Astrocyte of the spinal cord (primary cell): ENCODE measurements at regions not wholly inside any gene's neighbourhood (a gene's known extent, or its start where the extent isn't known, plus 50 kb on each side); places are given as distances from the start of the nearest gene placed in this dataset.
"Not testable (repeated sequence)": the region's sequence is repeated elsewhere in the genome, so short reads cannot be mapped to it uniquely, and the experiment has no call there.

Source experiments
- DNase-seq: peaks from one replicate; pipeline ENCODE4 v3.0.0; 2011; ENCODE audit warnings: low read depth, low spot score
- H3K4me3 ChIP-seq: 2 replicates; pipeline ENCODE4 v1.5.1; 2011; ENCODE audit warnings: low read depth, mild to moderate bottlenecking, low read length, moderate library complexity
- in situ Hi-C: cut with HindIII; loops from 2 replicates; pipeline ENCODE4 v1.10.0; 2017; ENCODE audit warnings: low sequenced_read_pairs
- TF ChIP-seq, protein P1 (sequence below): IDR thresholded peaks from 2 replicates; pipeline ENCODE4 v1.5.1; 2012; ENCODE audit warnings: low read depth, mild to moderate bottlenecking, low read length, inconsistent platforms

DNA sequence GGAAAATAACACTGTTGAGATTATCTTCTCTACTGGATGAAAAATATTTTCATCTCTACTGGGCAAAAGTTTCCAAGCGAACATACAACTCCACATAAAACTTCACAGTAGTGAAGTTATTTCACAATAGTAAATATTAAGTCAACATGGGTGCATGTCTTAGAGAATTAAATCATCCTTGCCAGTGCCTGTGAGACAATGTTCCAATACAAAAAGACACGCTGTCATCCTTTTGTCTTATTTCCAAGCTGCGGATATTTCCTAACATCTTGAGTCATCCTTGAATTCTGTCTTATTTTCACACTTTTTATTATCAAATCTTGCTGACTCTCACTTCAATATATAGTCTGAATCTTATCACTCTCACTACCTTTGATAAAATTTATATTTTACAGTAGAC, 142.9 kb upstream of the KITLG start:
- no peak overlapping the region for H3K4me3 ChIP-seq
- TF ChIP-seq, protein P1, sequence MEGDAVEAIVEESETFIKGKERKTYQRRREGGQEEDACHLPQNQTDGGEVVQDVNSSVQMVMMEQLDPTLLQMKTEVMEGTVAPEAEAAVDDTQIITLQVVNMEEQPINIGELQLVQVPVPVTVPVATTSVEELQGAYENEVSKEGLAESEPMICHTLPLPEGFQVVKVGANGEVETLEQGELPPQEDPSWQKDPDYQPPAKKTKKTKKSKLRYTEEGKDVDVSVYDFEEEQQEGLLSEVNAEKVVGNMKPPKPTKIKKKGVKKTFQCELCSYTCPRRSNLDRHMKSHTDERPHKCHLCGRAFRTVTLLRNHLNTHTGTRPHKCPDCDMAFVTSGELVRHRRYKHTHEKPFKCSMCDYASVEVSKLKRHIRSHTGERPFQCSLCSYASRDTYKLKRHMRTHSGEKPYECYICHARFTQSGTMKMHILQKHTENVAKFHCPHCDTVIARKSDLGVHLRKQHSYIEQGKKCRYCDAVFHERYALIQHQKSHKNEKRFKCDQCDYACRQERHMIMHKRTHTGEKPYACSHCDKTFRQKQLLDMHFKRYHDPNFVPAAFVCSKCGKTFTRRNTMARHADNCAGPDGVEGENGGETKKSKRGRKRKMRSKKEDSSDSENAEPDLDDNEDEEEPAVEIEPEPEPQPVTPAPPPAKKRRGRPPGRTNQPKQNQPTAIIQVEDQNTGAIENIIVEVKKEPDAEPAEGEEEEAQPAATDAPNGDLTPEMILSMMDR: no peak
- peak; percentile 7 for DNase-seq
- in situ Hi-C loops: no loop called here

DNA sequence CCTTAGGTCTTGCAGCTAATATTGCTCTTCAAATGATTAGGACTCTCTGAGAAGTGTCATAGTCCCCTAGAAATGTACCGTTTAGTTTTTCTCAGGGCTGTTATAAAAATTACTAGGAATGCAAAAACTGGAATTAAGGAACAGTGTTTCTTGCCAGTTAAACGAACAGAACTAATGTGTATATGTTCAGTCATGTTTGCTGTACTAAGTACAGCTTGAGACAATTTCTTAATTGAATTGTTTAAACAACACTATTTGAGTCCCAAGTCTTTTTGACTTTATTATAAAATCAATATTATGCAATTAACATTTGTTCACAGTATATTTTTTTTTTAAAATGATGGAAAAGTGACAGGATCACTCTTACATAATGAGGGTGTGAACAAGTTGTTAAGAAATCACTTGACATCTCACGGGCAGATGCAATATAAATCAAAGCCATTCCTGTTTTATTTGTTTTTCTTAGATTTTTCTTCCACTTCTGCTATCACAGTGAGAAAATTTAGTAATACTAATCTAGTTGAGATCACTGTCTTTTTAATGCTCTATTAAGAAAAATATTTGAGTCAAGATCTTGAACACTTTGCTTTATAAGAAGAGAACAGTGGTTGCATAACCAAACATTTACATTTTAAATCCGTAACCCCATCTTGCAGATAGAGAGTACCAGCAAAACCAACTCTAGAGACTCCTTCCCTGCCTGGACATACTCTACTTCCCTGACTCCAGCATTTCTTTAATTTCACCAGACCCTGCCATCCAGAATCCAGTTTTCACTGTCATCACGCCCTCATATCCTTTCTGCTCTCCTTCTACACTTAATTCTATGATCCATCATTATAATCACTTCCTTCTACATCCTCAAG, 140.7 kb upstream of the KITLG start:
- TF ChIP-seq, protein P1: no peak
- in situ Hi-C loops: no loop called here
- DNase-seq: no peak
- H3K4me3 ChIP-seq: no peak overlapping the region

- TF ChIP-seq, protein P1: no peak
- in situ Hi-C loops: no loop called here
- DNase-seq: no peak
- H3K4me3 ChIP-seq: no peak overlapping the region
These were observed 140.0 kb upstream of the KITLG start for GRCh38 chr12:88720231-88720630.

DNA sequence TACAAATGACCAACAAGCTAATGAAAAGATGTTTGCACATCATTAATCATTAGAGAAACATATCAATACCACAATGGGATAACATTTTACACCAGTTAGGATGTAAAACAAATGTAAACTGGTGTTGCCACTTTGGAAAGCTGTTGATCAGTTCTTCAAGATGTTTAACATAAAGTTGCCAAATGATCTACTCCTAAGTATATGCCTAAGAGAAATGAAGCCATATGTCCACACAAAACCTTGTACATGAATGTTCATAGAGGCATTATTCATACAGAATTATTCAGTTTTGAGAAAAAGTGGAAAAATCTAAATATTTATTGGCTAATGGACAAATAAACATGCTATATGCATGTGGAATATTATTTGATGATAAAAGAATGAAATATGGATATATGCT, 136.9 kb upstream of the KITLG start:
- H3K4me3 ChIP-seq: no peak overlapping the region
- in situ Hi-C loops: no loop called here

DNA sequence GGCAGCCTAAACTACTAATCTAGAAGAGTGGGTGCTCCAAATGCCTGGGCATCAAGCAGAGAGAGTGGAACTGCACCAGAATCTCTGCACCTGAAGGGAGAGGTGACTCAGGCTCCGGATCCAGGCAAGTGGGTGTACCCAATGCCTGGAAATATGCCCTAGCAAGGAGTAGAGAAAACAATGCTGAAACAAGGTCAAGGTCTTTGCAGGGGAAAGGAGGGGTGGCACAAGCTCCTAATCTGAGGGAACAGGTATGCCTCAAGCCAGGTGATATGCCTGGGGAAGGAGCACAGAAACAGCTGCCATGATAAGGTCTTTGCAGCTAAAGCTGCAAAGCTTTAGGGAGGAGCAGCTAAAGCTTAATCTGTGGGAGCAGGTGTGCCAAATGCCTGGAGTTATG, 136.0 kb upstream of the KITLG start:
- no peak overlapping the region for H3K4me3 ChIP-seq
- no peak for DNase-seq
- TF ChIP-seq, protein P1: no peak
- in situ Hi-C loops: no loop called here

More for the DNA sequence above, 136.9 kb upstream of the KITLG start:
- TF ChIP-seq, protein P1: no peak
- no peak for DNase-seq

GRCh38 chr12:88715673-88716072, 135.4 kb upstream of the KITLG start:
- DNase-seq: no peak

GRCh38 chr12:88714263-88714882, 134.1 kb upstream of the KITLG start:
- H3K4me3 ChIP-seq, in situ Hi-C loops, DNase-seq: not testable (repeated sequence)

More at GRCh38 chr12:88715673-88716072, 135.4 kb upstream of the KITLG start:
- no peak overlapping the region for H3K4me3 ChIP-seq
- TF ChIP-seq, protein P1: no peak
- in situ Hi-C loops: no loop called here
